ENCODE measurements at regions not wholly inside any gene's neighbourhood (a gene's known extent, or its start where the extent isn't known, plus 50 kb on each side); places are given as distances from the start of the nearest gene placed in this dataset.

- peaks cover 19% of the 10 kb centered on the region; the same call in 1 of the 2 replicates for H3K36me3 Mint-ChIP-seq (ENCODE audit: low read depth)
- no peak overlapping the region for H3K4me3 Mint-ChIP-seq
Measured at GRCh38 chr16:48836636-48837035, 226.7 kb upstream of the N4BP1 start.

GRCh38 chr16:48836067-48836466 is 226.1 kb upstream of the N4BP1 start:
- peaks cover 19% of the 10 kb centered on the region; the same call in 1 of the 2 replicates for H3K36me3 Mint-ChIP-seq (ENCODE audit: low read depth)
- no peaks in the 10 kb centered on the region; the same call in 1 of the 2 replicates for H3K27me3 Mint-ChIP-seq (ENCODE audit: insufficient read depth)
- H3K4me1 Mint-ChIP-seq (ENCODE audit: low read depth): no peaks in the 10 kb centered on the region
- no peak overlapping the region for H3K27ac Mint-ChIP-seq
- TF ChIP-seq CTCF (IDR thresholded peaks at IDR 0.05): no peak
- H3K9me3 Mint-ChIP-seq: peaks cover 46% of the 10 kb centered on the region
- H3K4me3 Mint-ChIP-seq: no peak overlapping the region
- no peak for DNase-seq

More at GRCh38 chr16:48836636-48837035, 226.7 kb upstream of the N4BP1 start:
- no peak for TF ChIP-seq CTCF (IDR thresholded peaks at IDR 0.05)
- no peak for DNase-seq
- no peaks in the 10 kb centered on the region for H3K4me1 Mint-ChIP-seq (ENCODE audit: low read depth)
- peaks cover 43% of the 10 kb centered on the region for H3K9me3 Mint-ChIP-seq
- no peak overlapping the region for H3K27ac Mint-ChIP-seq
- H3K27me3 Mint-ChIP-seq (ENCODE audit: insufficient read depth): no peaks in the 10 kb centered on the region; the same call in 1 of the 2 replicates

GRCh38 chr16:48834576-48834975 is 224.6 kb upstream of the N4BP1 start:
- no peak overlapping the region for H3K4me3 Mint-ChIP-seq
- H3K27ac Mint-ChIP-seq: no peak overlapping the region
- no peaks in the 10 kb centered on the region; the same call in 1 of the 2 replicates for H3K27me3 Mint-ChIP-seq (ENCODE audit: insufficient read depth)
- H3K36me3 Mint-ChIP-seq (ENCODE audit: low read depth): peaks cover 19% of the 10 kb centered on the region; the same call in 1 of the 2 replicates
- no peak for TF ChIP-seq CTCF (IDR thresholded peaks at IDR 0.05)
- no peaks in the 10 kb centered on the region for H3K4me1 Mint-ChIP-seq (ENCODE audit: low read depth)
- H3K9me3 Mint-ChIP-seq: peaks cover 43% of the 10 kb centered on the region
- DNase-seq: no peak

- DNase-seq: no peak
- TF ChIP-seq CTCF (IDR thresholded peaks at IDR 0.05): no peak
- H3K9me3 Mint-ChIP-seq: peaks cover 46% of the 10 kb centered on the region
- H3K27me3 Mint-ChIP-seq (ENCODE audit: insufficient read depth): no peaks in the 10 kb centered on the region
- no peak overlapping the region for H3K4me3 Mint-ChIP-seq
- peaks cover 16% of the 10 kb centered on the region; the same call in 1 of the 2 replicates for H3K36me3 Mint-ChIP-seq (ENCODE audit: low read depth)
- H3K4me1 Mint-ChIP-seq (ENCODE audit: low read depth): no peaks in the 10 kb centered on the region
- H3K27ac Mint-ChIP-seq: no peak overlapping the region
Measured at GRCh38 chr16:48833461-48833860, 223.5 kb upstream of the N4BP1 start.

- Mint-ChIP-seq H3K27ac (no peak overlapping the region), H3K4me3 (no peak overlapping the region), H3K27me3 (ENCODE audit: insufficient read depth) (no peaks in the 10 kb centered on the region), H3K9me3 (peaks cover 49% of the 10 kb centered on the region), H3K4me1 (ENCODE audit: low read depth) (no peaks in the 10 kb centered on the region), H3K36me3 (ENCODE audit: low read depth) (peaks cover 16% of the 10 kb centered on the region; the same call in 1 of the 2 replicates)
- no peak for DNase-seq
- TF ChIP-seq CTCF (IDR thresholded peaks at IDR 0.05): peak; percentile 27; the same call in 1 of the 2 replicates
Measured at GRCh38 chr16:48831076-48831722, 221.2 kb upstream of the N4BP1 start.
